Kidney (tissue), 13 donors: ENCODE measurements at regions not wholly inside any gene's neighbourhood (a gene's known extent, or its start where the extent isn't known, plus 50 kb on each side); places are given as distances from the start of the nearest gene placed in this dataset.

Source experiments
- DNase-seq, 5 donors: peaks; one replicate each; pipeline ENCODE4 v3.0.0-alpha.2; 2013 to 2020
- FAIRE-seq: peaks from 2 replicates; lab custom pipeline; 2012; peaks lifted over from hg19 to GRCh38; lab: Jason Lieb, UNC
- H3K27ac ChIP-seq, 2 donors: one replicate each; pipeline ENCODE4 v1.7.0; 2013; ENCODE audit warnings: low read depth in 2 of 2, low read length in 2 of 2, inconsistent platforms in 1 of 2
- H3K27me3 ChIP-seq: one replicate; pipeline ENCODE4 v1.7.1; 2013; ENCODE audit warnings: low read length, inconsistent platforms; ENCODE audit not compliant: control insufficient read depth, insufficient read depth
- H3K36me3 ChIP-seq, 3 donors: one replicate each; pipeline versions ENCODE4 v1.7.0 to v1.7.1; 2013; ENCODE audit warnings: low read length in 3 of 3, control low read depth in 1 of 3, inconsistent platforms in 1 of 3; ENCODE audit not compliant: insufficient read depth in 3 of 3, control insufficient read depth in 2 of 3
- H3K4me1 ChIP-seq, 3 donors: one replicate each; pipeline versions ENCODE4 v1.7.0 to v1.7.1; 2013; ENCODE audit warnings: low read length in 3 of 3, inconsistent platforms in 1 of 3, low read depth in 1 of 3; ENCODE audit not compliant: control insufficient read depth in 2 of 3, insufficient read depth in 2 of 3
- H3K4me3 ChIP-seq, 3 donors: one replicate each; pipeline versions ENCODE4 v1.7.0 to v1.8.1; 2013; ENCODE audit warnings: low read length in 3 of 3, control low read depth in 1 of 3, inconsistent platforms in 1 of 3
- H3K9ac ChIP-seq, 3 donors: one replicate each; pipeline versions ENCODE4 v1.7.0 to v1.7.1; 2013; ENCODE audit warnings: low read length in 3 of 3, control low read depth in 1 of 3, inconsistent platforms in 1 of 3
- H3K9me3 ChIP-seq, 3 donors: one replicate each; pipeline versions ENCODE4 v1.7.0 to v1.7.1; 2013; ENCODE audit warnings: low read length in 3 of 3, control low read depth in 1 of 3, inconsistent platforms in 1 of 3; ENCODE audit not compliant: control insufficient read depth in 2 of 3, insufficient read depth in 1 of 3
- intact Hi-C: fragments of 100-400 bp; cut with DNase I; formaldehyde crosslinking; loops from one replicate; pipeline ENCODE4 v1.11.1; 2022
- TF ChIP-seq, protein P1 (sequence below): IDR thresholded peaks from 3 replicates; pipeline ENCODE4 v1.5.1; 2012; ENCODE audit warnings: mild to moderate bottlenecking, moderate library complexity, borderline replicate concordance; ENCODE audit not compliant: insufficient read depth; ENCODE audit errors: extremely low read depth
- donor health status: control.
- donor health status: control.
- donor health status: control.
- donor health status: control.
- donor health status: control.
- donor health status: DM: yes; HTN: yes; CAD: no.
- donor health status: Normal renal cell carcinoma (clear cell type).

DNA sequence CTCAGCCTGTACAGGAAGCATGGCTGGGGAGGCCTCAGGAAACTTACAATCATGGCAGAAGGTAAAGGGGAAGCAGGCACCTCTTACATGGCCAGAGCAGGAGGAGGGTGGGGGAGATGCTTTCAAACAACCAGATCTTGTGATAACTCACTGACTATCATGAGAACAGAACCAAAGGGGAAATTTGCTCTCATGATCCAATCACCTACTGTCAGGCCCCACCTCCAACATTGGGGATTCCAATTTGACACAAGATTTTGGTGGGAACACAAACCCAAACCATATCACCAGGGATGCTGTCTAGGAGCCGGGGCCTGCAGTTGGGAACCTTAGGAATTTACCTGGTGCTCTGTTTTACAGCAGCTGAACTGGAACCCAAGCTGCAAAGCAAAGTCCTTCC lies 191.1 kb upstream of the CITED2 start:
- no peaks in the 10 kb centered on the region for H3K27me3 ChIP-seq
- no peak overlapping the region for H3K27ac ChIP-seq
- no peak for DNase-seq
- H3K9ac ChIP-seq: no peak overlapping the region
- intact Hi-C loops: no loop called here
- FAIRE-seq: no peak
- H3K4me1 ChIP-seq: peaks cover 0 to 8% (median 4%) of the 10 kb centered on the region in 3 donors
- H3K4me3 ChIP-seq: no peak overlapping the region
- H3K36me3 ChIP-seq: no peaks in the 10 kb centered on the region
- H3K9me3 ChIP-seq: no peaks in the 10 kb centered on the region
- TF ChIP-seq, protein P1, sequence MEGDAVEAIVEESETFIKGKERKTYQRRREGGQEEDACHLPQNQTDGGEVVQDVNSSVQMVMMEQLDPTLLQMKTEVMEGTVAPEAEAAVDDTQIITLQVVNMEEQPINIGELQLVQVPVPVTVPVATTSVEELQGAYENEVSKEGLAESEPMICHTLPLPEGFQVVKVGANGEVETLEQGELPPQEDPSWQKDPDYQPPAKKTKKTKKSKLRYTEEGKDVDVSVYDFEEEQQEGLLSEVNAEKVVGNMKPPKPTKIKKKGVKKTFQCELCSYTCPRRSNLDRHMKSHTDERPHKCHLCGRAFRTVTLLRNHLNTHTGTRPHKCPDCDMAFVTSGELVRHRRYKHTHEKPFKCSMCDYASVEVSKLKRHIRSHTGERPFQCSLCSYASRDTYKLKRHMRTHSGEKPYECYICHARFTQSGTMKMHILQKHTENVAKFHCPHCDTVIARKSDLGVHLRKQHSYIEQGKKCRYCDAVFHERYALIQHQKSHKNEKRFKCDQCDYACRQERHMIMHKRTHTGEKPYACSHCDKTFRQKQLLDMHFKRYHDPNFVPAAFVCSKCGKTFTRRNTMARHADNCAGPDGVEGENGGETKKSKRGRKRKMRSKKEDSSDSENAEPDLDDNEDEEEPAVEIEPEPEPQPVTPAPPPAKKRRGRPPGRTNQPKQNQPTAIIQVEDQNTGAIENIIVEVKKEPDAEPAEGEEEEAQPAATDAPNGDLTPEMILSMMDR: no peak

DNA sequence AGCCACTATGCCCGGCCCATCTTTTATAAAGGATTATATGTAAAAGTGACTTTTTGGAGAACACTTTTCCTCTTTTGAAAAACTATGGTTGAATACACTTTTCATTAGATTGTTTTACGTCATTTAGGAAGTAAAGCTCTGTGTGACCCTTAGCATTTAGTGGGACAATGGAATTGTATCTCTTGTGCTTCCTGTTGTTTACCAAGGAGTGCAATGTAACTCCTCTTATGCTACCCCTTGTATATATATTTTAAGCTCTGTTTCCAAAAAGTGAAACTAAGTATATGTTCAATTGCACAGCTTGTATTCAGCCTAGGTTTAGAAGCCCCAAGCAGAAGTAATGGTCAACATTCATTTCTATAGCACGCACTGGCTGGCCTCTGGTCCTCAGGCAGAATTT lies 183.1 kb upstream of the CITED2 start:
- H3K27ac ChIP-seq: no peak overlapping the region
- intact Hi-C loops: no loop called here
- FAIRE-seq: no peak
- H3K4me1 ChIP-seq: no peaks in the 10 kb centered on the region
- H3K9ac ChIP-seq: no peak overlapping the region
- no peak for DNase-seq
- no peaks in the 10 kb centered on the region for H3K9me3 ChIP-seq
- no peaks in the 10 kb centered on the region for H3K27me3 ChIP-seq
- no peaks in the 10 kb centered on the region for H3K36me3 ChIP-seq
- TF ChIP-seq, protein P1: no peak
- H3K4me3 ChIP-seq: no peak overlapping the region

DNA sequence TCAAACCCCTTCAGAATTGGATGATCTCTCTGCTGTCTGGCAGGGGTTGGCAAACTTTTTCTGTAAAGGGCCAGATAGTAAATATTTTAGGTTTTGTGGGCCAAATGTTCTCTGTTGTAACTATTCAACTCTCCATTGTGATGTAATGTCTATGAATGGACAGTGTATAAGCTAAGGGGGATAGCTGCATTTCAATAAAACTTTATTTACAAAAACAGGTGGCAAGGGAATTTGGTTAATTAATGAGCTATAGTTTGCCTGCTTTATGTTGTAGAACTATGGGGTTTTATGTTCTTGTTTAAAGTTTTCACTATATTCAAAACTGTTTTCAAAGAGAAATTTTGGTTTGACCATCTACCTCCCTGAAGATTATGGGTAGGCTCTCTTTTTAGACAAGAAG lies 182.1 kb upstream of the CITED2 start:
- Histone ChIP-seq H3K9ac (no peak overlapping the region), H3K4me3 (no peak overlapping the region), H3K27ac (no peak overlapping the region), H3K4me1 (no peaks in the 10 kb centered on the region), H3K36me3 (no peaks in the 10 kb centered on the region), H3K9me3 (no peaks in the 10 kb centered on the region), H3K27me3 (no peaks in the 10 kb centered on the region)
- TF ChIP-seq, protein P1: no peak
- DNase-seq: no peak
- no peak for FAIRE-seq
- intact Hi-C loops: no loop called here

DNA sequence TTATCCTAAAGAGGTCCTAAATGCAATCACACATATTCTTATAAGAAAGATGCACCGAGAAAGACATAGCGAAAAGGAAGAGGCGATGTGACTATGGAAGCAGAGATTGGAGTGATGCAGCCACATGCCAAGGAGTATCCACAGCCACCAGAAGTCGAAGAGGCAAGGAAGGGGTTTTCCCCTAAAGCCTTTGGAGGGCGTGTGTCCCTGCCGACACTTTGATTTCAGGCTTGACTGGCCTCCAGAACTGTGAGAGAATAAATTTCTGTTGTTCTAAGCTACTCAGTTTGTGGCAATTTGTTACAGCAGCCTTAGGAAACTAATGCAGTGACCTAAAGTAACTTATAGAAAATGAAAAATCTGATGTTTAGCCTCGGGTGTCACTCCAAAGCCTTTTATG lies 179.5 kb upstream of the CITED2 start:
- intact Hi-C loops: no loop called here
- no peak for FAIRE-seq
- H3K27me3 ChIP-seq: no peaks in the 10 kb centered on the region
- TF ChIP-seq, protein P1: no peak
- H3K36me3 ChIP-seq: no peaks in the 10 kb centered on the region
- H3K27ac ChIP-seq: no peak overlapping the region
- peak in 1 of 5 donors; percentile 24 for DNase-seq
- H3K9me3 ChIP-seq: no peaks in the 10 kb centered on the region
- H3K4me1 ChIP-seq: no peaks in the 10 kb centered on the region
- no peak overlapping the region for H3K9ac ChIP-seq
- H3K4me3 ChIP-seq: no peak overlapping the region
